Hepatocyte (in vitro differentiated cells): ENCODE measurements at regions not wholly inside any gene's neighbourhood (a gene's known extent, or its start where the extent isn't known, plus 50 kb on each side); places are given as distances from the start of the nearest gene placed in this dataset.
A peak's percentile ranks its signal among the peaks of the same experiment; 100 is the strongest.

Source experiments
- DNase-seq: peaks from one replicate; pipeline ENCODE4 v3.0.0-alpha.2; 2016; ENCODE audit warnings: low spot score
- H2AFZ ChIP-seq: fragments of 200-600 bp; sonication (generic); 2 replicates; pipeline ENCODE4 v1.6.0; 2016; ENCODE audit warnings: antibody characterized with exemption, mild to moderate bottlenecking
- H3K27ac ChIP-seq: fragments of 200-600 bp; sonication (generic); 2 replicates; pipeline ENCODE4 v1.5.1; 2016; ENCODE audit warnings: mild to moderate bottlenecking
- H3K27me3 ChIP-seq: fragments of 200-600 bp; sonication (generic); 2 replicates; pipeline ENCODE4 v1.6.1; 2016
- H3K36me3 ChIP-seq: fragments of 200-600 bp; sonication (generic); replicated peaks from 2 replicates; pipeline ENCODE4 v1.5.1; 2016; ENCODE audit warnings: low read depth; ENCODE audit not compliant: insufficient read depth
- H3K4me1 ChIP-seq: fragments of 200-600 bp; sonication (generic); 2 replicates; pipeline ENCODE4 v1.5.1; 2016; ENCODE audit warnings: mild to moderate bottlenecking, moderate library complexity; ENCODE audit not compliant: insufficient read depth
- H3K4me2 ChIP-seq: fragments of 200-600 bp; sonication (generic); 2 replicates; pipeline ENCODE4 v1.6.0; 2016
- H3K4me3 ChIP-seq: fragments of 200-600 bp; sonication (generic); 2 replicates; pipeline ENCODE4 v1.5.1; 2016; ENCODE audit warnings: mild to moderate bottlenecking
- H3K79me2 ChIP-seq: fragments of 200-600 bp; sonication (generic); 2 replicates; pipeline ENCODE4 v1.6.0; 2017; ENCODE audit warnings: mild to moderate bottlenecking
- H3K9me2 ChIP-seq: fragments of 200-600 bp; sonication (generic); replicated peaks from 2 replicates; pipeline ENCODE4 v1.6.0; 2017; ENCODE audit warnings: mild to moderate bottlenecking; ENCODE audit not compliant: insufficient read depth
- H3K9me3 ChIP-seq: fragments of 200-600 bp; sonication (generic); 2 replicates; pipeline ENCODE4 v1.5.1; 2016; ENCODE audit warnings: low read depth, mild to moderate bottlenecking
- H4K20me1 ChIP-seq: fragments of 200-600 bp; sonication (generic); 2 replicates; pipeline ENCODE4 v1.6.0; 2016; ENCODE audit warnings: mild to moderate bottlenecking; ENCODE audit not compliant: insufficient read depth, poor library complexity, severe bottlenecking
- CTCF ChIP-seq: fragments of 200-600 bp; sonication (generic); IDR thresholded peaks from 2 replicates; pipeline ENCODE4 v1.5.1; 2016; ENCODE audit warnings: antibody characterized with exemption, mild to moderate bottlenecking; ENCODE audit not compliant: poor library complexity
- EZH2 ChIP-seq: fragments of 200-600 bp; sonication (generic); IDR thresholded peaks from 2 replicates; pipeline ENCODE4 v1.6.1; 2016; ENCODE audit warnings: antibody characterized with exemption, mild to moderate bottlenecking, borderline replicate concordance
- EZH2phosphoT487 ChIP-seq: fragments of 200-600 bp; sonication (generic); IDR thresholded peaks from one replicate; pipeline ENCODE4 v1.6.1; 2018; ENCODE audit warnings: antibody characterized with exemption, mild to moderate bottlenecking, low read depth, moderate library complexity; ENCODE audit not compliant: unreplicated experiment, severe bottlenecking
- WGBS: methylation state at CpG from one replicate; pipeline ENCODE4 v1.1.6; 2016; ENCODE audit warnings: low lambda C conversion rate; ENCODE audit errors: missing lambda C conversion rate; 5-methylcytosine and 5-hydroxymethylcytosine counted together

DNA sequence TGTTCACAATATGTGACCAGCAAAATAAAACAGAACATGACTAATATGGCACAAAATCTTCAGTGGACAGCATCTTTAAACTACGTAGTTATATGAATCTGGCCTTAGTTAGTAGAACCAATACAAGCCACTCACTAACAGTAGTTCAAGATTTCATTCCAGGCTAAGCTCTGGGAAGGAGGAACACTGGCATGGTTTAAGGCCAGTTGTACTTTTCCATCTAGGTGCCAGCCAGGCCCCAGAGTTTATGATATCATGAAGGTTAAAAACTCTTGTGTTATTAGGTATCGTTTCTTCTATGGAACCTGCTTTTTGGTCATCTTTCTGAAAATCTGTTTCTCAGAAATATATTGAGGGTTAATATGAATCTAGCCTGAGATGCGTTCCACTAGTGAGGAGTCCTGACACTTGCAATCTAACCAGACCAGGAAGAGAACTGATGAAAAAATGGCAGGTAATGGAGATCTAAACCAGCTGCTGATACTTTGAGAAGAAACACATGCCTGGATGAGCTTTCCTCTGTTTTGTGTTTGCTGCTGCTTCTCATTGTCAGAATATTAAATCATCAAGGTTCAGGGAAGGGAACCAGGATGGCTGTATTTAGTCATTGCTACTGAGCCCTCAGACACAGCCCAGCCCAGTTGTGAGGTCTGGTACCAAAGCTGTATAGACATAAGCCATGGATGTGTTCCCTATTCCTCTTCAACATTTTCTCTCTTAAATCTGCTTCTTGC lies 182.8 kb upstream of the SETBP1 start:
- WGBS, result 89% methylated on average over 3 of the region's 3 CpGs
- Histone ChIP-seq H3K36me3 (no peaks in the 10 kb centered on the region), H2AFZ (no peak overlapping the region), H3K4me1 (no peaks in the 10 kb centered on the region), H3K27me3 (no peaks in the 10 kb centered on the region), H3K4me2 (no peak overlapping the region), H4K20me1 (no peaks in the 10 kb centered on the region), H3K27ac (peak overlapping the region; percentile 38), H3K9me2 (no peaks in the 10 kb centered on the region), H3K9me3 (no peaks in the 10 kb centered on the region), H3K4me3 (no peak overlapping the region), H3K79me2 (no peaks in the 10 kb centered on the region)
- no peak for DNase-seq
- TF ChIP-seq CTCF (no peak), EZH2 (no peak), EZH2phosphoT487 (no peak)

DNA sequence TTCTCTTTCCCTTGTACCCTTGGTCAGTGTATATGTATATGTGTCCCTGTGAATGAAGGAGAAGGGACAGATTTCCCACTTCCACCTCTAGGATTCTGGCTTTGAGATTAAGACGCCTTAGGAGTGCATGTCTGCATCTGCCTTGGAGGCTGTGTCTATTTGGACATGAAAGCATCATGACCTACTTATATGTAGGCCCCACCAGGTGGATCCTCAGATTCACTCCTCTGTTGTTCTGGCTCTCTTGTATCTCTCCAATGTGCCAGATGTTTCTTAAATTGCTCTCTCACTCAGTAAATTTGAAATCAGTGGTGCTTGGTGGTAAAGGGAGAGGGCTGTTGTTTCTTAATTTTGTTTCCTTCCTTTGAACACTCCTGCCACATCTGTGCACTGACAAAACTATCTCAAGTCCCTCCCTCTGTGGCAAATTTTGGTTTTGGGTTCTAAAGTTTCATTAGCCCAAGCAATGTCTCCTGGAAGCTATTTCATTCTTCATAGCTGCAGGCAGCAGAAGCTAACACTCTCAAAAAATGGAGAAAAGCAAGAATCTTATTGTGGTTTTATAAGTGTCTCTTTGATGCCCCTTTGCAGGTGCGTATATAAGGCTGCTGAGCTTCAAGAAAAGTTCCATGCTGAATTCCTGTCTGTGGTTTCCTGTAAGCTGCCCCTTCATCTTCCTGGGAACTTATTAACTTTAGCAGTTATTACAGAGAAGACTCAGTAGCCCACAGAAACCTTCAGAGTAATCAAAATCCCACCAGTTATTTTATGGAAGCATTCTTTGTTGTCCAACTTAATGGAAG lies 179.7 kb upstream of the SETBP1 start:
- no peaks in the 10 kb centered on the region for H4K20me1 ChIP-seq

GRCh38 chr18:44502221-44502620 lies 178.5 kb upstream of the SETBP1 start:
- TF ChIP-seq EZH2 (no peak), EZH2phosphoT487 (no peak), CTCF (no peak)
- 70% methylated on average over 1 of the region's 1 CpG for WGBS
- H3K4me1 ChIP-seq, result no peaks in the 10 kb centered on the region
- no peaks in the 10 kb centered on the region for H3K79me2 ChIP-seq
- H3K27me3 ChIP-seq, result no peaks in the 10 kb centered on the region
- no peaks in the 10 kb centered on the region for H4K20me1 ChIP-seq
- H3K4me3 ChIP-seq, result no peak overlapping the region
- no peaks in the 10 kb centered on the region for H3K9me3 ChIP-seq
- no peak overlapping the region for H3K4me2 ChIP-seq
- H2AFZ ChIP-seq, result no peak overlapping the region
- H3K9me2 ChIP-seq, result no peaks in the 10 kb centered on the region
- H3K27ac ChIP-seq, result no peak overlapping the region
- DNase-seq, result no peak
- H3K36me3 ChIP-seq, result no peaks in the 10 kb centered on the region

More for the DNA sequence above, 179.7 kb upstream of the SETBP1 start:
- Histone ChIP-seq H3K36me3 (no peaks in the 10 kb centered on the region), H3K4me2 (no peak overlapping the region), H3K27me3 (no peaks in the 10 kb centered on the region), H3K4me3 (no peak overlapping the region), H3K9me3 (no peaks in the 10 kb centered on the region), H3K79me2 (no peaks in the 10 kb centered on the region), H3K9me2 (no peaks in the 10 kb centered on the region), H3K4me1 (no peaks in the 10 kb centered on the region), H2AFZ (no peak overlapping the region), H3K27ac (no peak overlapping the region)
- 78% methylated on average over 2 of the region's 2 CpGs for WGBS
- no peak for DNase-seq
- no peak for TF ChIP-seq EZH2
- no peak for TF ChIP-seq CTCF
- TF ChIP-seq EZH2phosphoT487, result no peak
